Left cardiac atrium (tissue), 4 donors: ENCODE measurements at regions not wholly inside any gene's neighbourhood (a gene's known extent, or its start where the extent isn't known, plus 50 kb on each side); places are given as distances from the start of the nearest gene placed in this dataset.
"Not testable (repeated sequence)": the region's sequence is repeated elsewhere in the genome, so short reads cannot be mapped to it uniquely, and the experiment has no call there.

Experiments used
- ATAC-seq, 2 donors: fragments of 200-7000 bp; cut with Tn5 transposase; one replicate each; pipeline ENCODE4 v1.9.1; 2020; ENCODE audit warnings: mild to moderate bottlenecking in 2 of 2, moderate library complexity in 2 of 2
- DNase-seq: peaks from one replicate; pipeline ENCODE4 v3.0.0-alpha.2; 2020
- intact Hi-C, 2 donors: fragments of 100-400 bp; cut with DNase I; formaldehyde crosslinking; loops; one replicate each; pipeline versions ENCODE4 v1.14.1 to v1.15.1; 2022 to 2023
- donor health status: DM: no; HTN: yes; CAD: no.
- donor health status: DM: no; HTN: yes; CAD: no; lungs with severe emphysema.
- donor health status: DM: yes; HTN: yes; CAD: no.
- donor health status: Dilated cardiomyopathy.

DNA sequence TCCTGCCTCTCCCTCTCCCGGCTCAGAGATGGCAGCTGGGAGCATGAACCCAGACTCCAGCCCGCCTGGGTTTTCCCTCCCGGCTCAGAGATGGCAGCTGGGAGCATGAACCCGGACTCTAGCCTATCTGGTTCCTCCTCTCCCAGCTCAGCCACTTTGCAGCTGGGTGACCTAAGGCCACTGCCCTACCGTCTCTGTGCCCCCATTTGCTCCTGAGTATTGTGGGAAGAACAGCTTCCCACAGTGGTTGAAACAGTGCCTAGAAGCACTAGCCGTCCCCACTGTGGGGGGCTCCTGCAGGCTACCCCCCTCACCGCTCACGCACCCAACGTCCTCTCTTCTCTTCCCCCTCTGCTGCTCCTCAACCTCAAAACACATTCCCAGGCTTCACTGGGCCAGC lies 99.9 kb upstream of the GSE1 start:
- DNase-seq (no peak), ATAC-seq (no peak)
- intact Hi-C loops: no loop called here

DNA sequence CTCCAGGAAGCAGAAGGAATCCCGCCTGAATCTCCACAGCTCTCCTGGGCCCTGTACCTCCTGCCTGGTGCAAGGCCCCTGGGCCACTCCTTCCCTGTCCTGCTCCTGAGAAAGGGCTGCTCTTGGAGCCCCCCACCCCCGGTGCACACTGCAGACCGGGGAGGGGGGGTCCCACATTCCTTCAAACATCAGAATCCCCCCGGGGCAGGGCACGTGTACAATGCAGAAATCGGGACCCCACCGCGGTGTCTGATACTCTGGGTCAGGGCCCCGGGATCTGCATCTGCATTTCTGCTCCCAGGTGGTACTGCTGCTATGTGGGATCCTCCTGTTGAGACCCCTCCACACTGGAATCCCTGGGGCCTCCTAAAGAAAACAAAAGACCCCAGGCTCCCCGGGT lies 99.5 kb upstream of the GSE1 start:
- ATAC-seq (no peak), DNase-seq (no peak)
- intact Hi-C loops: no loop called here

DNA sequence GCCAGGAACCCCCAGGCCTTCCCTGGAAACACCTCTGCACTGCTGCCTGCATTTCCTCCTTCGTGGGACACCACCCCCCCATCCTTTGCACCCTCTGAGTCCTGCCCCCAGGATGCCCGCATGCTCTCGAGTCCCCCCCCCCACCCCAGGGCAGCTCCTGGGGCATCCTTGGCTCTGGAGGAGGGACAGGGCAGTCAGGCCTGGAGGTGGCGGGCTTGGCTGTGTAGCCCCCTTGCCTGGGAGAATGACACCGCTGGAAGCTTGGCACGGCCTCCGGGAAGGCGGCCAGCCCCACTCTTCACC lies 98.9 kb upstream of the GSE1 start:
- intact Hi-C loops: no loop called here
- no peak for DNase-seq
- ATAC-seq: peak in 1 of 2 donors; percentile 82

DNA sequence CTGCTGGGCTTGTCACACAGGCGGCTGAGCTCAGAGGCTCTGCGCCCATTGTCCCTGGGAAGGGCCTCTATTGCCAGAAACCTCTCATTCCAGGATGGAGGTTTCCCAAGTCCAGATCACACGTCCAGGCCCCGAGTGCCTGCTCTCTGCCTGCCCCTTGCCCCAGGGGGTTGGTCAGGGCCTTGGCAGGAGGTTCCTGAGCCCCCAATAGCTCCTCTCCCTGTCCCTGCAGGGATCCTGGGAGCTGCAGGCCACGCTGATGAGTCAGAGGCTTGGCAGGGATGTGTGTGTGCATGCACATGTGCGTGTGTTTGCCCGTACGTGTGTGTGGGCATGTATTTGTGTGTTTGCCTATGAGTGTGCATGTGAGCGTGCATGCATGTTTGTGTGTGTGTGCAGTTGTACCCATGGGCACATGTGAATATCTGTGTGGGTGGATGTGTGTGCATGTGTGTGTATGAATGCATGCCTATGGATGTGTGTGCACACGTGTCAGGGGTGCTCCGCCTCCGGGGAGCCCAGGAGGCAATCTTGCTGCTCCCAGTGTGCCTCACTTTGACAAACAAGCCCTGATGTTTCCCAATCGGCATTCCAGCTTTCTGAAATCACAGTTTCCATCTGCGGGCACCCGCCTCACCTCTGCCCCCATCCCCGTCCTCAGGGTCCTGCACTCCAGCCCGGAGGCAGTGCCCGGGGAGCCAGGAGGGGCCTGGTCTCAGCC lies 98.4 kb upstream of the GSE1 start:
- intact Hi-C loops: no loop called here
- DNase-seq (peak; percentile 80), ATAC-seq (peak; percentile 84 to 86)

DNA sequence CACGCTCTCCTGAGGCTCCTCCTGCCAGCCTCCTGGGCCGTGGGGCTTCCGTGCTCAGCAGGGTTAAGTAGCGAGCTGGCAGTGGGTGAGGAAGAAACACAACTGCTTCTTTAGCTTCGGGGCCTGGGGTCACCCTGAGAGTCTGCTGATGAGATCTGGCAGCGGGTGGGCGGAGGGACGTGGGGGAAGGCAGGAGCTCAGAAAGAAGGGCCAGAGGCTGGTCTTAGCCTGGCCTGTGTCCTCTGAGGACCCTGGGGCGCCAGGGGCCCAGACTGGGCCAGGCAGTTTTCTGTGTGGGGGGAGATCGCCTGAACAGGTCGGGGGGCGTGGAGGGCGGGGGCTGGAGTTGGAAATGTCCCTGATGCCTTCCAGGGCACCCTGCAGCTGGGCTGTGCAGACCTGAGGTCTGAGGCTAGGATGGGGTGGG lies 97.8 kb upstream of the GSE1 start:
- DNase-seq (no peak), ATAC-seq (no peak)
- intact Hi-C loops: no loop called here

DNA sequence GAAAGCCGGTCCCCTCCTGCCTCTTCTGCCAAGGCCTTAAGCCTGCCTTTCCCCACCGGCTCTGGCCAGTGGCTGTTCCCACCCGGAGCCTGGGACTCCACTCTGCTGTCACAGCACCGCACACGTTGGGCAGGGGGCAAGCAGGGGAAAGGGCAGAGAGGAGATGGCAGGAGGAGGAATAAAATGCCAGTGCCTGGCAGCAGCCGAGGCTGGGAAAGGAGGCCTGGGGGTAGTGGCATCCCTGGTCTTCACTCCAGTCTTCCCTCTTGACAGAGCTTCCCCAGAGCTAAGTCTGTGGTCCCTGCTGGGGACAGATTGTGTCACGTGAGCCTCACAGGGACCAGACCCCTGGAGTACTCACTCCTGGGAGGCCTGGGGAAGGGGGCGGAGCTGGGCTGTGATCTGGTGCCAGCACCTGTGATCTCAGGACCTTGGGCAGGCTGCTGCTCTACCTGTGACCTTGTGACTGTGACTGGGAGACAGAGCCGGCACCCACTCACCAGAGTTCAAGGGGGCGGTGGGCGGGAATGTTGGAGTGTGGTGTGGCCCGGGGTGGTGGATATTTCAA lies 97.2 kb upstream of the GSE1 start:
- DNase-seq: no peak
- intact Hi-C loops: no loop called here
- no peak for ATAC-seq

DNA sequence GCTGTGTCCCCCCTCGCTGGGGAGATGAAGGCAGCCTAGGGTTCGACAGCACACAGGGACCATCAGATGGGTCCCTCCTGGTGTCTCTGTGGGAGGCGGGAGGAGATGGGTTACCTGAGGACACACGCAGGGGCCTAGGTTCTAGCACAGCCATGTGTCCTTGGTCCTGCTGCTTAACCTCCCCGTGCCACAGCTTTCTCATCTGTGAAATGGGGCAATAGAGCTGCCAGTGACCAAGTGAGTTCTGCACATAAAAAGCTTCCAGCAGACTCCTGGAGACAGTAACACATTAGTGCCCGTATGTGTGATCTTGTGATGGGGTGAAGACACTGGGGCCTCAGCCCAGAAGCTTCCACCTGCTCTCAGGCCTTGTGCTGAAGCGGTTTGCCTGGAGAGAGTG lies 96.0 kb upstream of the GSE1 start:
- ATAC-seq (no peak), DNase-seq (no peak)
- intact Hi-C loops: no loop called here

DNA sequence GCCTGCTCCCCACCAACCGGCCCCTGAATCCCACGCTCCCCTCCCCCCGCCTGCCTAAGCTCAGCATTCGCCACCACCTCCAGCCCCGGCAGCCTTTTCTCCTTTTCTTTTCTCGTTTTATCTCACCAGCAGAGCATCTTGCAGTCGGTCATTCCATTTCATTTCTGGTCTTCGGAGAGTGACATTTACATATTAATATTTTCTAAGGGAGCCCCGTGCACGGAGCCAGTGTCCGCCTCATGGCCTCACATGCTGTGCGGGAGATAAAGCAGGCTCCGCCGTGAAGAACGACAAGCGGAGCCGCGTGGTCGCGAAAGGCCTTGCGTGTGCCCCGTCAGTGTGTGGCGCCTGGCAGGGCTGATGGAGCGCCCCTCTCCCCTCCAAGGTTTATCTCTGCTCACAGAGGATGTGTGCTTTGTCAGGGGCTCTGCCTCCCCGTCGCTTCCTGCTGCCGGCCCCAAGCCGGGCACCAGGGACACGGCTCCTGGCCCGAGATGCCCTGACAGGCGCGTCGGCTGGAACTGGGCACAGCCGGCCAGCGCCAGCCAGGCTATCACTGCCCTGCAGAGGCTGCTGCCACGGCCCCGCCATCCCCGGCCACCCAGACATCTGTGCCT lies 95.5 kb upstream of the GSE1 start:
- intact Hi-C loops: no loop called here
- DNase-seq: no peak
- no peak for ATAC-seq

DNA sequence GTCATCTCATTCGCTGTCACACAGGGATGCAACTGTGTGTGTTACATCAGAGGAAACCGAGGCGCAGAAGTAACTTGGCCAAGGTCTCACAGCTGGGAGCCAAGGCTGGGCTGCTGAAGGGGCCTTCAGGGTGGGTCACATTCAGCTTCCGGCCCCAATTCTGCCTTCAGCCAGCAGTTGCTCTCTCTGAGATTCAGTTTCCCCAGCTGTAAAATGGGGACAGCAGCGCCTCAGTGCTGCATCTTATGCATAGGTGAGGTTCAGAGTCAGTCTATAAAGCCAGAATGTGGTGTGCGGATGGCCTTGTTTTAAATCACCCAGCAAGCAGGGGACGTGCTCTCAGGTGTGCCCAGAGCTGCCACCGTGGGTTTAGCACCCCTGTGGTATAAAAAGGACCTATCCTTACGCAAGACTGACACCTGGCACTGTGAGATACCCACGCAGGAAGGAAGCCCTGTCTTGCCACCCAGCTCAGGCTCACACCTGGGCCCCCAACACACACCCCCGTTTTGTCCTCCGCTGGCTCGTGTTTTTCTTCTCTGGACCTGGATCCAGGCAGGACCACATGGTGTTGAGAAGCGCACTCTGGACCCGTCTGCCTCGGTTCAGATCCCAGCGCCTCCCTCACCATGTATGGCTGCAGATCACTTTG lies 94.6 kb upstream of the GSE1 start:
- ATAC-seq: no peak
- no peak for DNase-seq
- intact Hi-C loops: no loop called here

DNA sequence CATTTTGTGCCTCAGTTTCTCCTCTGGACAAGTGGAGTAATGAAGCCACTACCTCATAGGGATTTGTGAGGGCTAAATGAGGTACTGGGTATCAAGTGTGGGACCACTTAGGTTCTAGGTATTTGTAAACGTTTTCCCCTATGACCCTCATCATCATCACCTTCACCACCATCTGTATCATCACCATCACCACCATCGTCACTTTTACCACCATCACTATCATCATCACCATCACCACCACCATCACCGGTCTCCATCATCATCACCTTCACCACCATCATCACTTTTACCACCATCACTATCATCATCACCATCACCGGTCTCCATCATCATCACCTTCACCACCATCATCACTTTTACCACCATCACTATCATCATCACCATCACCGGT lies 94.1 kb upstream of the GSE1 start:
- DNase-seq, ATAC-seq, intact Hi-C loops: not testable (repeated sequence)

DNA sequence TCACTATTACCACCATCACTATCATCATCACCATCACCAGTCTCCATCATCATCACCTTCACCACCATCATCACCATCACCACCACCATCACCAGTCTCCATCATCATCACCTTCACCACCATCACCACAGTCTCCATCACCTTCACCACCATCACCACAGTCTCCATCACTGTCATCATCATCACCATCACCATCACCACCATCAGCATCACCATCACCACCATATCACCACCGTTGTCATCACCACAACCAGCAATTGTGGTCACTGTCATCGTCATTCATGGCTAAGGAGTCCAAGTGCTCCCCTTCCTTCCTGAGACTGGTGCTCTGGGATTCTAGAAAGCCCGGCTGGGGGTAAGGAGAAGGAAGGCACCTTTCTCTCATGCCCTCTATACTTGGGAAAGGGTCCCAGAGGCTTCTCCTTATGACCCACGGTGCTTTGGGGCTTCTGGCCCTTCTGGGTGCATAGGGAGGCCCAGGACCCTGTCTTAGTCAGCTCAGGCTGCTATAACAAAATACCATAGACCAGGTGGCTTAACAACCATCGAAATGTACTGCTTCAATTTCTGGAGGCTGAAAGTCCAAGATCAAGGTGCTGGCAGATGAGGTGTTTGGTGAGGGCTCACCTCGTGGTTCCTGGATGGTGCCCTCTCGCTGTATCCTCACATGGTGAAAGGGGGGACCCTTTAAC lies 93.4 kb upstream of the GSE1 start:
- intact Hi-C loops: no loop called here
- DNase-seq: no peak
- no peak for ATAC-seq

DNA sequence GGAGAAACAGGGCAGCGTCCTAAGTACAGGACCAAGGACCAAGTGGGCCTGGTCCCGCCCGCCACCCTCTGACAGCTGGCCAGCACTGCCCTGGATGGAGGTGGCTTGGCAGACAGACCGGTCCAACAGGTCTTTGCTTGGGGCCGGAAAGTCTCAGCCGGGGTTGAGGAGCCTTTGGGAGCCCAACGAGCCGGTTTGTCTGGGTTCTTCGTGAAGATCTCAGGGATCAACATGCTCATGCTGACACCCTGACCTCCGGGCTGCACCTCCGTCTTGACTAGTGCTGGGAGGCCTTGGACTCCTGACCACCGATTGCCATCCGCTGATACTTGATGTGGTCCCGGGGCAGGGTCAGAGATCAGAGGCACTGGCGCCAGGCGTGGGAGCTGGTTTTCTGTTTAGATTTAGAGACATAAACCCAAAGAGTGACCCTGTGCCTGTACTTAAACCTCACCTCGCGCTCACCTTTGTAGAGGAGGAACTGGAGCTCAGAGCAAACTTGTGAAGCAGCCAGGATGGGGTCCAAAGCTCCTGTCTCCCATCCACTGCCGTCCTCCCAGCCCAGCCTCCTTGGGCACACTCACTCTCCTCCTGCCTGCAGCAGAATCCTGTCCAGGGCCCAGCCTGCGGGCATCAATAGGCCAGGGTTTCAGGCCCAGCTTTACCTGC lies 92.1 kb upstream of the GSE1 start:
- no peak for DNase-seq
- intact Hi-C loops: no loop called here
- no peak for ATAC-seq

DNA sequence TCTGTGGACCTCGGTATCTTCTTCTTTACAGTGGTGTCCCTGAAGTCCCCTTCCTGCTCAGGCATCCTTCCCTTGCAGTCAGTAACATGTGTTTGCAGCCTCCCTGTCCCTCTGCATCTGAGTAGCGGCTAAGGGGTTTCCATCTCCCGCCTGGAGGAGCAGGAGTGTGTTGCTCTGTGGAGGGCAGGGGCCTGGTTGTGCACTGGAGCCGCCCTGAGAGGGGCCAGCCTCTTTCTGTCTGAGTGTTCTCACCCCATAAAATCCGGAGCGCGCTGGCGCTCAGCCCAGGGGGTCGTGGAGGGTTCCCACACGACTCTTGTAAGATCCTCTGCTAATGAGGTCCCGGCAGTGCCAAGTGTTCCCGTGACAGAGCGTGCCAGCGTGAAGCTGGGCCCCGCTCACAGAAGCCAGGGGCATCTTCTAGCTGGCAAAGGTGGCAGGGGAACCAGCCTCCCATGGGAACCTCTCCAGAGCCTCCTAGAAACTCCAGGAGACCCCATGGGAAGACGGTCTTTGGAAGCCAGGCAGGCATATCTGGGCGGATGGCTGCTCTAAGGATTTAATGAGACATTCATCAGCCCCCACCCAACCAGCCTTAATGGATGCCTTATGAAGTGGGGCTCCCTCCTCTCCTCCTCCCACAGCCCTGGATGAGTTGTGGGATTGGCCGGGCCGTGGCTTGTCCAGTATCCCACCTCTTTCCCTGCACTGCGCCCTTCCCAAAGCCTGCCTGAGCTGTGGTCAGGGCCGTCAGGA lies 91.4 kb upstream of the GSE1 start:
- intact Hi-C loops: no loop called here
- no peak for DNase-seq
- no peak for ATAC-seq

DNA sequence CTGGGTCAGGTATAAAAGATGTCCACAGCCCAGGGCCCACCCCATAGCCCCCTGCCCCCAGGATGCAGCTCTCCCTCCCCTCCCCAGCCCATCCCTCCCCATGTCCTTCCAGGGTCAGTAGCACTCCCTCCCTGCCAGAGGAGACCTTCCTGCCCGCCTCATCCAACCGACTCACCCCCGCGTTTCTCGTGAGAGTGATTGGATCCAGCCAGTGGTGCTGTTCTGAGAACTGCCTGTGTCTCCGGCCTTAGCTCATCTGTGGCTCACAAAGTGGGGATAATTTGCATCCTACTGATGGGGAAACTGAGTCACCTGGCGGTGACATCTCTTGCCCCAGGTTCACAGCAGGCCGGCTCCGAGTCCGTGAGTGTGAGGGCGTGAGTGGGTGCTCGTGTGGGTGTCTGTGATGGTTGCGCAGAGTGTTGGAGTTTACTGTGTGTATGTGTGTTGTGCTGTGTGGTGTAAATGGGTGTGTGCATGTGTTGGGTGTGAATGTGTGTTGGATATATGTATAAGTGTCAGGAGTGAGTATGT lies 90.7 kb upstream of the GSE1 start:
- intact Hi-C loops: no loop called here
- DNase-seq (no peak), ATAC-seq (no peak)

DNA sequence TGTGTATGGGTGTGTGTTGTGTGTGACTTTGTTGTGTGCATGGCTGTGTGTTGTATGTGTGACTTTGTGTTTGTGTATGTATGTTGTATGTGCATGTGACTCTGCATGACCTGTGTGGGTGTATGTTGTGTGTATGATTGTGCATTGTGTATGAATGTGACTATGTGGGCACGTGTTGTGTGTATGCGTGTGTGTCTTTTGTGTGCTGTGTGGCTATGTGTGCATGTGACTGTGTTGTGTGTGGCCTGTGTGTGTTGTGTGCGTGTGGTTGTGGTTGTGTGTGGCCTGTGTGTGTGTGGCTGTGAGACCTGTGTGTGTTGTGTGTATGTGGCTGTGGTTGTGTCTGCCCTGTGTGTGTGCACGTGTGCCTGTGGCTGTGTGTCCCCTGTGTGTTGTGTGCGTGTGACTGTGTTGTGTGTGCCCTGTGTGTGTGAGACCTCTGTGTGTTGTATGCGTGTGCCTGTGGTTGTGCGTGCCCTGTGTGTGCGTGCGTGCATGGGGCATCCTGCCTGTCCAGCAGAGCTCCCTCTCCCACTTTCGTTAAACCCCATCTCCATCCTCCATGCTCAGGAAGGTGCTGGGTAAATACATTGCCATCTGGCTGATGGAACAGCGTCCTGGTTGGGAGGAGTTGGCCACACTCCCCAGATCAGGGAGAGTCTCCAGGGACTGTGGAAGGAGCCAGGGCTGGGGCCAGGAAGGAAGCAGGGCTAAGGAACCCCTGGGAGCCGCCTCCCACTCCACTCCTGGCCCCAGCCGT lies 90.1 kb upstream of the GSE1 start:
- DNase-seq (no peak), ATAC-seq (peak; percentile 35 to 51)
- intact Hi-C loops: no loop called here

DNA sequence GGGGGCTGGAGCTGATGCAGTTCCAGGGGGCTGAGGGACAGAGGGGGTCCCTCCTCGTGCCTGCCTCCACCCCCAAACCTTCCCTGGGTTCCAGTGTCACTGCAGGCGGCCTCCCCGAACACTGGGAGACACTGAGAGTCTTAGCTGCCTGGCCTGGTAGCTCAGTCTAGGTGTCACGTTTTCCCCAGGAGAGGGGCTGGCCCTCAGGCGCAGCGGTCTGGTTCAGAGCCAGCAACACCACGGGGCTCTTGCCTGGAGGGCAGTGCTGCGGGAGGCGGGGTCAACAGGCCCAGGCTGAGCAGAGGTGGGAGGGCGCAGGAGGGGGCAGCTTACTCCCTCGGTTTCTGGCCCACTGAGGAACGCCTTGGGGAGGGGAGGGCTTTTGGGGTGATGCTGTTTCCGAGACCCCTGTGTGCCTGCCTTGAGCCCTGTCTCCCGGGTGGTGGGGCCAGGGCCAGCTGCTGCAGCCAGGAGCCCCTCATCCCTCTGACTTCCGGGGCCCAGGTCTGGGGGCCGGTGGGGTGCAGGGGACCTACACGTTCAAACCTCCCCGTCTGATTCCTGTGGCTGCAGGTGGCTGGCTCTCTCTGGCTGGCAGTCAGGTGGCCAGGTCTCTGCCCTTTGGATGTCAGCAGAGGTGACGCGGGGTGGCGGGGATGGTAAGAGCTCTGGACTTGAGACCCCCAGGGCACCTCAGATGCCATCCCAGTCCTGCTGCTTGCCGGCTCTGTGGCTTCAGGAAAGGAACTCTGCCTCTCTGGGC lies 89.3 kb upstream of the GSE1 start:
- intact Hi-C loops: no loop called here
- peak; percentile 78 to 80 for ATAC-seq
- DNase-seq: peak; percentile 67

DNA sequence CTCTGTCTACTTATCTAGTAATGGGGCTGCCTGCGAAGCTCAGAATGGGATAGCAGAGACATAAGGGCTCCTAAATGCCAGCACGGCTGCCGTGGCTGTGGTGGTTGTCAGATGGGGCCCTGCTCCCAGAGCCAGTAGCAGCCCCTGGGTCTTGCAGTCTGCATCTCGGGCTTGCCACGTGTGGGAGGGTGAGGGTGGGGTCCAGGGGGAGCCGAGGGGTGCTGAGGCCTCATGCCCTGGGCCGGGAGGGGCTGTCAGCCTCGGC lies 88.8 kb upstream of the GSE1 start:
- intact Hi-C loops: no loop called here
- no peak for ATAC-seq
- no peak for DNase-seq
